ENCODE measurements at regions not wholly inside any gene's neighbourhood (a gene's known extent, or its start where the extent isn't known, plus 50 kb on each side); places are given as distances from the start of the nearest gene placed in this dataset.

DNA sequence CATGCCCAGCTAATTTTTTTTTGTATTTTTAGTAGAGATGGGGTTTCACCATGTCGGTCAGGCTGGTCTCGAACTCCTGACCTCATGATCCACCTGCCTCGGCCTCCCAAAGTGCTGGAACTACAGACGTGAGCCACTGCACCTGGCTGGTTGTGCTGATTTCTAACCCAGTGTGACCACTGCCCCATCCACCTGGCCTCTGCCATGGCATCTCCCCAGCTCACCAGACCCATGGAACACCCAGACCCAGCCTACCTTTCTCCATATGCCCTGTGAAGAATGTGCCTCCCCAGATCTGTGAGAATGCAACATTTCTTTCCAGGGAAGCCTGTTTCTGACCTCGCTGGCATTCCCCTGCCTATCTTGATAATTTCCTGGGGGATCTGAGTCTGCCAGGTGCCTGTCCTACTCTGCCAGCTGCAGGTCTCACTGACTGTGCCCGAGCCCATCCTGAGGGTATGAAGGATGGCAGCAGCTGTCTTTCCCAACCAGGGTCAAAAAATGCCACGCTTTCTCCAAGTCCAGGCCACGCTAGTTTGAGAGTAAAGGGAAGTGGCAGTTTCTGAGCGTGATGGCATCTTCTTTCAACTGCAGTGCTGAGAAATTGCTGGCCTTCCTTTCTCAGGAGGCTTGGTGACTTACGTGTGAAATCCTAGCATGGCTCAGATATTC is 324.4 kb upstream of the ZNF32 start:
- H3K27me3 ChIP-seq, result no peaks in the 10 kb centered on the region
- no peak for ATAC-seq

DNA sequence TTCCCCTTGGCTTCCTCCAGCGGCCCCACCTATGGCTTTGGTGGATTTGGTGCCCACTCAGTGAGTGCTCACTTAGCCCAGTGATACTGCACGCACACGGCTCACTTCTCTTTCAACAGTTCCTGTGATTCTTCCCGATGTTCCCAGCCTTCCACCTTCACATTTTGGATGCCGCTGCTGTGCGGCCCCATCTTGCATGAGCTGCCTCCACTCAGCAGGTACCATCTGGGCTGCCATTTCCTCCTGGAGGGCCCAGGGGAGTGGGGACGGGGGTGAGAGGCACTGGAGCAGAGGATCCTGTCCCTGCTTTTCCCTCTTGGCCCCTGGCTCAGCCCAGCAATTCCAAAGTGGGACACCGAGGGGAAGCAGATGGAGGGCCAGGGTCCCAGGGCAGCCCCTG is 323.3 kb upstream of the ZNF32 start:
- H3K36me3 ChIP-seq, result no peaks in the 10 kb centered on the region
- TF ChIP-seq, protein P1, sequence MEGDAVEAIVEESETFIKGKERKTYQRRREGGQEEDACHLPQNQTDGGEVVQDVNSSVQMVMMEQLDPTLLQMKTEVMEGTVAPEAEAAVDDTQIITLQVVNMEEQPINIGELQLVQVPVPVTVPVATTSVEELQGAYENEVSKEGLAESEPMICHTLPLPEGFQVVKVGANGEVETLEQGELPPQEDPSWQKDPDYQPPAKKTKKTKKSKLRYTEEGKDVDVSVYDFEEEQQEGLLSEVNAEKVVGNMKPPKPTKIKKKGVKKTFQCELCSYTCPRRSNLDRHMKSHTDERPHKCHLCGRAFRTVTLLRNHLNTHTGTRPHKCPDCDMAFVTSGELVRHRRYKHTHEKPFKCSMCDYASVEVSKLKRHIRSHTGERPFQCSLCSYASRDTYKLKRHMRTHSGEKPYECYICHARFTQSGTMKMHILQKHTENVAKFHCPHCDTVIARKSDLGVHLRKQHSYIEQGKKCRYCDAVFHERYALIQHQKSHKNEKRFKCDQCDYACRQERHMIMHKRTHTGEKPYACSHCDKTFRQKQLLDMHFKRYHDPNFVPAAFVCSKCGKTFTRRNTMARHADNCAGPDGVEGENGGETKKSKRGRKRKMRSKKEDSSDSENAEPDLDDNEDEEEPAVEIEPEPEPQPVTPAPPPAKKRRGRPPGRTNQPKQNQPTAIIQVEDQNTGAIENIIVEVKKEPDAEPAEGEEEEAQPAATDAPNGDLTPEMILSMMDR (IDR thresholded peaks at IDR 0.05), result no peak
- no peak overlapping the region for H3K27ac ChIP-seq
- no peaks in the 10 kb centered on the region for H3K27me3 ChIP-seq
- DNase-seq (no peak), ATAC-seq (no peak)
- no peaks in the 10 kb centered on the region for H3K4me1 ChIP-seq
- H3K4me3 ChIP-seq, result no peak overlapping the region
- H3K9me3 ChIP-seq, result no peaks in the 10 kb centered on the region
- intact Hi-C loops (cut with DNase I), result no loop called here

More for the DNA sequence above, 324.4 kb upstream of the ZNF32 start:
- TF ChIP-seq, protein P1 (IDR thresholded peaks at IDR 0.05), result no peak
- H3K27ac ChIP-seq, result no peak overlapping the region
- no peaks in the 10 kb centered on the region for H3K4me1 ChIP-seq
- no peaks in the 10 kb centered on the region for H3K36me3 ChIP-seq
- intact Hi-C loops (cut with DNase I), result no loop called here
- no peaks in the 10 kb centered on the region for H3K9me3 ChIP-seq
- DNase-seq, result no peak
- no peak overlapping the region for H3K4me3 ChIP-seq

DNA sequence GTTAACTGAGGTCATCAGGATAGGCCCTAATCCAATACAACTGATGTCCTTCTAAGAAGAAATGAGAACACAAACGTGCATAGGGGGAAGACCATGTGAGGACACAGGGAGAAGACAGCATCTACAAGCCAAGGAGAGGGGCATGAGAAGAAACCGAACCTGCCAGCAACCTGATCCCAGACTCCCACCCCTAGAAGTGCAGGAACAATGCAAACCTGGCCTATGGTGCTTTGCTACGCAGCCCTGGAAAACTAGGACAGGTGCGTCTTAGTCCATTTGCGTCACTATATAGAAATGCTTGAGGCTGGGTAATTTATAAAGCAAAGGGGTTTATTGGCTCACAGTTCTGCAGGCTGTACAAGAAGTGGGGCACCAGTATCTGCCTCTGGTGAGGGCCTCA is 322.6 kb upstream of the ZNF32 start:
- Histone ChIP-seq H3K4me1 (no peaks in the 10 kb centered on the region), H3K27me3 (no peaks in the 10 kb centered on the region), H3K36me3 (no peaks in the 10 kb centered on the region), H3K9me3 (no peaks in the 10 kb centered on the region), H3K27ac (no peak overlapping the region), H3K4me3 (no peak overlapping the region)
- TF ChIP-seq, protein P1 (IDR thresholded peaks at IDR 0.05), result no peak
- ATAC-seq (no peak), DNase-seq (no peak)
- intact Hi-C loops (cut with DNase I), result no loop called here

DNA sequence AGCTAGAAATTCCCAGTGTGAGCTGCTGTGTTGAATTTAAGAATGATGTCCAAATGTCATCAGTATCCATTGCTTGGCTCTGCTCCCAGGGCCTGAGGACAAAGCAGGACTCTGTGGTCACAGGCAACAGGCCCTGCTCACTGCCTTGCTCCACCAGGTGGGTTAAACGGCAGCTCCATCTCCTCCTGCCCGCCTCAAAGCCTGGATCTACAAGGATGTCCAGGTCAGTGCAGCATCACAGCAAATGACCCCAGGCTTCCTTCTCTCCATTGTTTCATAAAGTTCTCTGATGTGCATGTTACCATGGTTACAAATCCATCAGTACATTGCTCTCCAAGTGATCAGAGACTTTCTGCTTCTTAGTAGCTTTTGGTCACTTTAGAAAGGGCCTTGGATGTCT is 322.0 kb upstream of the ZNF32 start:
- no peaks in the 10 kb centered on the region for H3K27me3 ChIP-seq
- TF ChIP-seq, protein P1 (IDR thresholded peaks at IDR 0.05), result no peak
- H3K36me3 ChIP-seq, result no peaks in the 10 kb centered on the region
- no peak overlapping the region for H3K27ac ChIP-seq
- H3K9me3 ChIP-seq, result no peaks in the 10 kb centered on the region
- DNase-seq (no peak), ATAC-seq (no peak)
- intact Hi-C loops (cut with DNase I), result no loop called here
- H3K4me1 ChIP-seq, result peaks cover 0 to 5% of the 10 kb centered on the region in 2 donors
- H3K4me3 ChIP-seq, result no peak overlapping the region

DNA sequence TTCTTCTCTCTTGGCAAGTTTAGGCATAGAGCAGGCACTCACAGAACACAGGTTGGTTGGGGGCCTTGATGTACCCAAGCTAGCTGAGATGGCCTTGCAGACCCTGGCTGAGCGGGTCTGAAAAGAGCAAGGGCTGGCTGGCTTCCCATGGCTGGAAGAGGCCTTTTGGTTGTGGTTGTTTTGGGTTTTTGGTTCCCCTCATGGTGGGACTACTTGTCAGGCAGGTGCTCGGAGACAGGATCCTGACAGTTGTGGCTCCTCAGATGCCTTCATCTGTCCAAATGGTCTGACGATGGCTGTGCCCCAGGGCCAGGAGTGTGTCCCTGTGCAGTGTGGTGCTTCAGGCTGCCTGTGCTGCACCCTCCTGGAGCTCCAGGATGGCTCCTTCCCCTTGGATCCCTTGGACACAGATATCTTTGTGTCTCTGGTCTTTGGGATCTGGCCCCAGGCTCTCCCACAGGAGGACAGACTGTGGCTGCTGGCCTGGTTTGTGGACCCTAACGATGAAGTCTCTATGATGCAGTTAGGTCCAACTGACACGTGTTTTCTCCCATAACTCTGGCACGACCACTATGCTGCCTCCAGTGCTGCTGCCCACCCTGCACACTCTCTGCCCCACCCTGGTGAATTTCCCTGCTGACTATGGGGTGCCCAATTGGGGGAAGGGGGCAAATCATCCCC is 321.5 kb upstream of the ZNF32 start:
- H3K27me3 ChIP-seq, result peaks cover 0 to 4% of the 10 kb centered on the region in 2 donors
- H3K36me3 ChIP-seq, result no peaks in the 10 kb centered on the region
- TF ChIP-seq, protein P1 (IDR thresholded peaks at IDR 0.05), result no peak
- no peak overlapping the region for H3K4me3 ChIP-seq
- no peak for DNase-seq
- intact Hi-C loops (cut with DNase I), result no loop called here
- H3K4me1 ChIP-seq, result peaks cover 0 to 10% of the 10 kb centered on the region in 2 donors
- ATAC-seq, result no peak
- no peaks in the 10 kb centered on the region for H3K9me3 ChIP-seq
- H3K27ac ChIP-seq, result no peak overlapping the region
